WTC11 (cell line): ENCODE measurements at regions not wholly inside any gene's neighbourhood (a gene's known extent, or its start where the extent isn't known, plus 50 kb on each side); places are given as distances from the start of the nearest gene placed in this dataset.

Experiments
- SP1 ChIP-seq: sonication (generic); formaldehyde crosslinking; conservative IDR thresholded peaks from 2 replicates; pipeline ENCODE4 v1.8.1; 2022; ENCODE audit warnings: missing genetic modification reagents
- TCF7 ChIP-seq: sonication (generic); formaldehyde crosslinking; IDR thresholded peaks from 2 replicates; pipeline ENCODE4 v1.8.0; 2022; ENCODE audit warnings: mild to moderate bottlenecking, low read depth, missing genetic modification reagents, moderate library complexity

DNA sequence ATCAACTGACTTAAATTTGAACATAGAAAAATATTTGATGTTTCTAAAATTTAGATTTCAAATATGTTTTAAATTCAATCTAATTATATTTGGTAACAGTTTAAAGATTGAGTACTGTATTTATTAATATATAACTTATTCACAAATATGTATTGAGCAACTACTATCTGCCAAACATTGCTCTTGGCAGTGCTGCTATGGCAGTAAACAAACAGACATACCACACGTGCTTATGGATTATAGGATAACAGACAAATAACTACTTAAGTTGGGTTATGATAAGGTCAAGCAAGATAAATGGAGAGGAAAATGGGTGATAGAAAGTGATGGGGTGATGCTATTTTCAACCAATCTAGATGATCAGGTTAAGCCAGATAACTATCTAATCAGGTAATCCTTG is 538.1 kb downstream of the C12orf50 start:
- TF ChIP-seq TCF7 (no peak), SP1 (CRISPR knock-in tag) (no peak)
